T47D (cell line): ENCODE measurements at regions not wholly inside any gene's neighbourhood (a gene's known extent, or its start where the extent isn't known, plus 50 kb on each side); places are given as distances from the start of the nearest gene placed in this dataset.
A peak's percentile ranks its signal among the peaks of the same experiment; 100 is the strongest.
"Not testable (repeated sequence)": the region's sequence is repeated elsewhere in the genome, so short reads cannot be mapped to it uniquely, and the experiment has no call there.

Source experiments
- DNase-seq, 2 experiments: peaks; one replicate each; pipeline versions ENCODE4 v3.0.0 to v3.0.0-alpha.2; 2011 to 2012; ENCODE audit warnings: low read depth in 1 of 2, low spot score in 1 of 2
- JUND ChIP-seq: IDR thresholded peaks from 2 replicates; pipeline ENCODE4 v1.6.1; 2012; ENCODE audit warnings: low read depth
- in situ Hi-C: cut with HindIII; loops from 2 replicates; pipeline ENCODE4 v1.10.0; 2016; ENCODE audit warnings: low sequenced_read_pairs, low pct_unique_long_range_greater_than_20kb

DNA sequence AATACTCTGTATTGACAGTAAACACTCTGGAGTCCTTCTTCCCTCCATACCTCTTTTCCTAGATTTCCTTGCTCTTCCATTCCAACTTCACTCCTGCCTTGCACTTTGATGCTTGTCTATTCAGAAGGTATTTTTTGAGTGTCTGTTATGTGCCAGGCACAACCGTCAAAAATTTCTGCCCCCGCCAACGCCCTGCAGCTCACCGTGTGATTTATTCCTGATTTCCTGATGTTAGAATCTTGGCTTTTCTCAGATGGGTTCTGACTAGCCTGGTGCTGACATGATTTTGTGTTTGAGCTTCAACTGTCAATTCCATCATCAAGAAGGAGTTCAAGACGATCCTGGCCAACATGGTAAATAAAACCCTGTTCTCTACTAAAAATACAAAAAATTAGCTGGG, 297.5 kb downstream of the AGTPBP1 start:
- DNase-seq = no peak
- in situ Hi-C loops = no loop called here
- TF ChIP-seq JUND = no peak

DNA sequence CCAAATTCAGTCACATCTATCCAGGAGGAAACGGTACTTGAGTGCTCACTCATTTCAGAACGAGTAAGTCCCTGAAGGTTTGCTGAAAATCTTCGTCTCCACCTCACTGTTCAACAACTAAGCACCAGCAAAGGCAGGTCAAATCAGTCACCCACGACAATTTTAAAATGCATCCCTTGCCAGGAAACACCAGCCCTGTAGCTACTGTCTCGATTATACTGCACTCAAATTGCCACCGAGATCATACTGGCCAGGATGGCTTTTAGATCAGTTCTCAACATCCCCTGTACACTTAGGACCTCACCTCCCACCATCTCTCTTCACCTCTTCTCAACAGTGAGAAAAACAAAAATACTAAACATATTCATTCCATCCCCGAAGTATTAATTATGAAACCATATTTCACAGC, 298.6 kb downstream of the AGTPBP1 start:
- in situ Hi-C loops = no loop called here
- no peak for TF ChIP-seq JUND
- no peak for DNase-seq

DNA sequence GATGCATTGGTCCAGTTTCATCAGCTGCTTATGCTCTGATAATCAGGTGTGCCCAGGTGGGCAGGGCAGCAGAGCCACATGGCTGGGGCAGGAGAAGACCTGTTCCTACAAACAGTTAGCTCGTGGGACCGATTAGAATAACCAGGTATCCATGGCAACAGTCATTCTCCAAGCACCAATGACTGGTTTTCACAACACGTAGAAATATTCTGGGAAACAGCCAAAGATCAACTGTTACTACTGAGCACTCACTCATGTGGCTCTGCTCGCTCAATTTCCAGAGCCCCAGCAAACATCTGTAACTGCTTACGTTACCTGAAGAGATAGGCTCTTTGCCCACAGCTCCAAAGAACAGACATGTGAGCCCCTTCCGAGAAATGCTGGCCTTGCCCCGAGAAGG, 302.0 kb downstream of the AGTPBP1 start:
- DNase-seq = no peak
- in situ Hi-C loops = no loop called here
- TF ChIP-seq JUND = no peak

DNA sequence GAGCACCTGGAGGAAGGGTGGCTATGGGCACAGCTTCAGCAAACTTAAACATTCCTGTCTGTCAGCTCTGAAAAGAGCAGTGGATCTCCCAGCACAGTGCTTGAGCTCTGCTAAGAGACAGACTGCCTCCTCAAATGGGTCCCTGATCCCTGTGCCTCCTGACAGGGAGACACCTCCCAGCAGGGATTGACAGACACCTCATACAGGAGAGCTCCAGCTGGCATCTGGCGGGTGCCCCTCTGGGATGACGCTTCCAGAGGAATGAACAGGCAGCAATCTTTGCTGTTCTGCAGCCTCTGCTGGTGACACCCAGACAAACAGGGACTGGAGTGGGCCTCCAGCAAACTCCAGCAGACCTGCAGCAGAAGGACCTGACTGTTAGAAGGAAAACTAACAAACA, 307.8 kb downstream of the AGTPBP1 start:
- in situ Hi-C loops, DNase-seq: not testable (repeated sequence)

DNA sequence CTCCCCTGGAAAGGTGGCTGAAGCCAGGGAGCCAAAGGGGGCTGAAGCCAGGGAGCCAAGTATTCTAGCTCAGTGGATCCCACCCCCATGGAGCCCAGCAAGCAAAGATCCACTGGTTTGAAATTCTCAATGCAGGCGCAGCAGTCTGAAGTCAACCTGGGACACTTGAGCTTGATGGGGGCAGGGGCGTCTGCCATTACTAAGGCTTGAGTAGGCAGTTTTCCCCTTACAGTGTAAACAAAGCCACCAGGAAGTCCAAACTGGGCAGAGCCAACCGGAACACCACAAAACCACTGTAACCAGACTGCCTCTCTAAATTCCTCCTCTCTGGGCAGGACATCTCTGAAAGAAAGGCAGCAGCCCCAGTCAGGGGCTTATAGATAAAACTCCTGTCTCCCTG, 308.2 kb downstream of the AGTPBP1 start:
- in situ Hi-C loops, DNase-seq: not testable (repeated sequence)

DNA sequence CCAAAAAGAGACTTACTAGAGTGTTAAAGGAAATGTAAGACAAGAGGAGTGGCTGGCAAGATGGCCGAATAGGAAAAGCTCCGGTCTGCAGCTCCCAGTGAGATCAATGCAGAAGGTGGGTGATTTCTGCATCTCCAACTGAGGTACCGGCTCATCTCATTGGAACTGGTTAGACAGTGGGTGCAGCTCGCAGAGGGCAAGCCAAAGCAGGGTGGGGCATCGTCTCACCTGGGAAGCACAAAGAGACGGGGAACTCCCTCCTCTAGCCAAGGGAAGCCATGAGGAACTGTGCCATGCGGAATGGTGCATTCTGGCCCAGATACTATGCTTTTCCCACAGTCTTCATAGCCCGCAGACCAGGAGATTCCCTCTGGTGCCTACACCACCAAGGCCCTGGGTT, 308.7 kb downstream of the AGTPBP1 start:
- in situ Hi-C loops = no loop called here
- no peak for DNase-seq
- no peak for TF ChIP-seq JUND

DNA sequence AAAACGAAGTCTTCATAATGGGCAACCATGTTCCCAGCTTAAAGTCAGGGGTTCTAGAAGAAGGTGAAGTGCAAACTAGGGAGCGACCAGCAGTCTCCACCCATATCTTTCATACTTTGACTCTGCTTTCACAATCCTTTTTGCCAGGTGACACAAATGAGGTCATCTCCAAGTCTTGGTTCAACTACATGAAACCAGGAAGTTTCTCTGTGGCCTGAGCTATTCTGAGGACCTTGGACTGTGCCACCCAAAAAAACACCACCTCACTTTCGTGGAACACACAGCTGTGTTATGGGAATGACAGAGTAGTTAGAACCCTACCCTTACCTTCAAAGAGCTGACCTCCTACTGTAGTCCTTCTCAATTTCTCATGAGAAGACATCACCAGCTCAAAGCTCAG, 309.2 kb downstream of the AGTPBP1 start:
- TF ChIP-seq JUND = no peak
- in situ Hi-C loops = no loop called here
- DNase-seq = no peak

DNA sequence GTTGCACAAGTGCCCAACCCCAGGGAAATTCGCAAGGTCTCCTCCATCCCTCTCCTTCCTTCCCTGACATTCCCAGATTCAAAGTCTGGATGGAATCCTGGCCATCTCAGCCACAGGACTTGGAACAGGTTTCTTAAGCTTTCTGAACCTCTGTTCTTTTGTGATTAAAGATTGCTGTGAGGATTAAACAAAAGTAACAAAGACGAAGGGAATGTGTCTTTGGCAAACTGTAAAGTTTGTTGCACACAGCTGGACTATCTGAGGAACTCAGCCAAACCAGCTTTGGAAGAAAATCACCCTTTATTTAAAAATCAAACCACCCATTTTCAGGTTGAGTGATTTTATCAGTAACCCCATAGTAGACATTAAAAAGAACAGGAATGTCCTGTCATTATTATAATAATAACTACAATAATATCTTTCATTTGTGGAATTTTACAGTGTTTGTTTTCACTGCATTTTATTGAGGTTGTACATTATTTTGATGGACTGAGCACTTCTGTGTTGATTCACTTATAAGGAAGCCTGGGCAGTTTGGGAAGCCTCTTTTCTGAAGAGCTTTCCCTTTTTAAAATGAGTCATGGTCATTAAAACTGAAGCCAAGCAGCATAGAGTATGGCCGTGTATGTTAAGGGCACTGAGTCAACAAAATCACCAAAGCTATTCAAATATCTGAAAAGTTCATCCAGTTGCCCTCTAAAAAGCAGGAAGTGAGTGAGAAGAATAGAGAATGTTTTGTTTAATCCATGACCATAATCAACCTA, 310.2 kb downstream of the AGTPBP1 start:
- DNase-seq = no peak

DNA sequence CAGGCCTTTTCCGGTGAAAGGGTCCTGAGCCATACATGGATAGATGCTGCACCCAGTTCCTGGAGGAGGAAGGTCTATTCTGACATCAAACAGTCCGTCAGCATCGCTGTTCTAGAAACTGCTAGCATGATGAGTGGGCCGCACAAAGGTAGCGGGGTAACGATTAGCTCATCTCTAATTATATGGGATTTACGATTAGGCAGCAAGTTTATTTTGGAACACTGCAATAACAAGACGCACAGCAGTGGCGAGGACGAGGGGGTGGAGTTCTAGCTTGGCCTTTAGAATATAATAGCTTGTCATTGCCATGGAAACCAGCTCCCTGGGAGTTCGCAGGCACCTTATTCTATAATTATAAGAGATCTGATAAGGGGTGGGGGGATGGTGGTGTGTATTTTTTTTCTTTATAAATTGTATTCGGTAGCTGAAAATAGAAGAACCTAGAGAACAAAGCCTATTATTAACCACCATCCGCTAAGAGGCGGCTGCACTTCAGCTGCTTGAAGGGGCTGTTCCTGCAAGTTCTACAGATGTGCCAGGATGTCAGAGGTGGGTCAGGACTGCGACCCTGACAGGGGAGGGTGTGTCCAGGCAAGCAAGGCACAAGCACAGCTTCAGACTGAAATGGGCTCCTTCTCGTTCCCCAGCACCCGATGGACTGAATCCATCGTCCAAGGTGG, 311.0 kb downstream of the AGTPBP1 start:
- TF ChIP-seq JUND = no peak
- no peak for DNase-seq
- in situ Hi-C loops = no loop called here

More for the DNA sequence above, 310.2 kb downstream of the AGTPBP1 start:
- TF ChIP-seq JUND = no peak
- in situ Hi-C loops = no loop called here

DNA sequence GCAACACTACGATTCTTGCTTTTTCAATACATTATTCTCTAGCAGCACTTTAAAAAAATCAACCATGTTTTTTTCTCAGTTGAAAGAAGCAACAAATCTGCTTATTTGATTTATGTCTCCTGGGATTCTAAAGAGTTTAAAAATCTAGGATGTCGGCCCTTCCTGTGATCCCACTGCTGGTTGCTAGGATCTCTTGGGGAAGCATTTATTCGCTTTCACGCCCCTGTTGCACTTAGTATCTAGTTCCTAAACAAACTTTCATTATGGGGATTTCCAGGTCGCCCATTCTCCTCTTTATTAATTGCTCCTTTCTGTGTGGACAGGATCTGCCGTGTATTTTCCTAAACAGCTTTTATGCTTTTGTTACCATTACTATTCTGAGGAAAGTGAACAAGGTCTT, 313.5 kb downstream of the AGTPBP1 start:
- DNase-seq = no peak
- TF ChIP-seq JUND = no peak
- in situ Hi-C loops = no loop called here

DNA sequence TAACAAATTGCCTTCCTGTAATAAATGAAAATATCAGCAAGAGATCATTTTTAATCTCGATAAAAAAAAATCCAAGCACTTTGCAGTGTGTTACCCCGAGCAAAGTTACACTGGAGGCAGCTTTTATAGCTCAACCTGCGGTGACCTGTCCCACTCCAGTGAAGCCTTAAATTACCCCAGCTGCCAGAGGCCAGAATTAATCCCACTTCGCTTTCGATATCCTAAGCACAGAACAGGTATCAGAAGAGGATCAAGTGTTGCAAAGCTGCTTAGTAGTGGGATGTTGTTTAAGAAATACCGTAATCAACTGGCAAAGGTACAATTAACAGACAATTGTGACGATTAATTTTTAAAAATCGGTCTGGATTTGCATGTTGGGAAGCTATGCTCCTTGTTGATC, 314.0 kb downstream of the AGTPBP1 start:
- no peak for DNase-seq
- in situ Hi-C loops = no loop called here
- no peak for TF ChIP-seq JUND

DNA sequence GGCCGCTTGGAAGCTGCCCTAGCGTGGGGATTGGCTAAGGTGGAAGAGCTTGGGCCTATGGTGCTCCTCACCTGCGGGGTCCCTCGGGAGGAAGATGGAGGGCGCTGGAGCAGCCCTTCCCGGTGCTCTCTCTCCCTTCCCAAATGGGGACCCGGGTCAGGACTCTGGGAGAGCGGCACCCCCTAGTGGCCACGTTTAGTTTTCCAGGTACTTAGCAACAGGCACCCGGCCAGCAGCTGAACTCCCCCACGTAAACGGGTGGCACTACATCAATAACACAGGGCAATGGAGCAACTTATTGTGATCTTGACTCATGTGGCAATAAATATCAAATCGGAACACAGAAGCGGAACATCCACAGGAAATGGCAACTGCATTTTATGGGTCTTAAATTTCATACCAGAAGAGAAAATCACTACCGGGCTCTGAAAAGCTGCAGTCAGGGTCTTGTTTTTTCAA, 316.6 kb downstream of the AGTPBP1 start:
- peak; percentile 13 to 64 for DNase-seq
- TF ChIP-seq JUND = no peak
- in situ Hi-C loops = no loop called here

DNA sequence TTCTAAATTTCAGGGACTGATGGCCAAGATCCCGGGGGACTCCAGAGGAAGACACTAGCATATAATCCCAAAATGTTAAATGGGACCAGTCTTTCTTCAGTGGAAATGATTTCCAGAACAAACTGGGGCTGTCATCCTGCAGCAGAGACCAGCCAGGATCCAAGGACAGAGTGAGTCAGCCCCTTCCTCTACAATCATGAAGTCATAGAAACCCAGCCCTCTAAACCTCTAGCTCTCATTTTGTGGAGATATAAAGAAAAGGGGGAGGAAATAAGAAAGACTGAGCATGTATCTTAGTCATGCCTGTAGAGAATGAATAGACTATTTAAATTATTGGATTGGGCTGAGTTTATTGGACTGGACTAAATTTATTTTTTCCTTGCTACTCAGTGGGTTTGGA, 318.3 kb downstream of the AGTPBP1 start:
- TF ChIP-seq JUND = no peak
- in situ Hi-C loops = no loop called here
- no peak for DNase-seq
